ENCODE measurements at regions not wholly inside any gene's neighbourhood (a gene's known extent, or its start where the extent isn't known, plus 50 kb on each side); places are given as distances from the start of the nearest gene placed in this dataset.

GRCh38 chr10:8636371-8636770 lies 581.9 kb downstream of the GATA3 start:
- Histone ChIP-seq H3K4me3 (no peak overlapping the region), H3K9me3 (no peaks in the 10 kb centered on the region), H3K4me1 (no peaks in the 10 kb centered on the region), H3K27ac (no peak overlapping the region), H3K27me3 (no peaks in the 10 kb centered on the region), H3K36me3 (no peaks in the 10 kb centered on the region)
- no peak for TF ChIP-seq CTCF (IDR thresholded peaks at IDR 0.05)
- DNase-seq (ENCODE audit: low spot score) = no peak

- no peak overlapping the region for H3K27ac ChIP-seq
- H3K4me3 ChIP-seq = no peak overlapping the region
- DNase-seq (ENCODE audit: low spot score) = no peak
- no peaks in the 10 kb centered on the region for H3K4me1 ChIP-seq
- no peaks in the 10 kb centered on the region for H3K36me3 ChIP-seq
- no peak for TF ChIP-seq CTCF (IDR thresholded peaks at IDR 0.05)
- H3K27me3 ChIP-seq = no peaks in the 10 kb centered on the region
- H3K9me3 ChIP-seq = no peaks in the 10 kb centered on the region
Measured at GRCh38 chr10:8637640-8638039, 583.2 kb downstream of the GATA3 start.

- no peaks in the 10 kb centered on the region for H3K9me3 ChIP-seq
- no peaks in the 10 kb centered on the region for H3K36me3 ChIP-seq
- no peak for TF ChIP-seq CTCF (IDR thresholded peaks at IDR 0.05)
- H3K27ac ChIP-seq = no peak overlapping the region
- no peak overlapping the region for H3K4me3 ChIP-seq
- no peak for DNase-seq (ENCODE audit: low spot score)
- H3K27me3 ChIP-seq = no peaks in the 10 kb centered on the region
- H3K4me1 ChIP-seq = no peaks in the 10 kb centered on the region
Measured at GRCh38 chr10:8638088-8638672, 583.7 kb downstream of the GATA3 start.

- no peaks in the 10 kb centered on the region for H3K9me3 ChIP-seq
- TF ChIP-seq CTCF (IDR thresholded peaks at IDR 0.05) = no peak
- no peaks in the 10 kb centered on the region for H3K27me3 ChIP-seq
- no peak for DNase-seq (ENCODE audit: low spot score)
- no peak overlapping the region for H3K4me3 ChIP-seq
- no peaks in the 10 kb centered on the region for H3K36me3 ChIP-seq
- H3K4me1 ChIP-seq = no peaks in the 10 kb centered on the region
- no peak overlapping the region for H3K27ac ChIP-seq
Measured at GRCh38 chr10:8639486-8640185, 585.1 kb downstream of the GATA3 start.

GRCh38 chr10:8640301-8640700 lies 585.8 kb downstream of the GATA3 start:
- Histone ChIP-seq H3K36me3 (no peaks in the 10 kb centered on the region), H3K4me3 (no peak overlapping the region), H3K4me1 (no peaks in the 10 kb centered on the region), H3K27ac (no peak overlapping the region), H3K27me3 (no peaks in the 10 kb centered on the region), H3K9me3 (no peaks in the 10 kb centered on the region)
- no peak for TF ChIP-seq CTCF (IDR thresholded peaks at IDR 0.05)
- DNase-seq (ENCODE audit: low spot score) = no peak

- no peak overlapping the region for H3K27ac ChIP-seq
- no peaks in the 10 kb centered on the region for H3K27me3 ChIP-seq
- H3K36me3 ChIP-seq = no peaks in the 10 kb centered on the region
- no peaks in the 10 kb centered on the region for H3K9me3 ChIP-seq
- no peak overlapping the region for H3K4me3 ChIP-seq
- DNase-seq (ENCODE audit: low spot score) = no peak
- H3K4me1 ChIP-seq = no peaks in the 10 kb centered on the region
- TF ChIP-seq CTCF (IDR thresholded peaks at IDR 0.05) = no peak
Measured at GRCh38 chr10:8640878-8641277, 586.4 kb downstream of the GATA3 start.

All from right atrium auricular region (tissue), 2 donors.